ENCODE measurements at regions not wholly inside any gene's neighbourhood (a gene's known extent, or its start where the extent isn't known, plus 50 kb on each side); places are given as distances from the start of the nearest gene placed in this dataset.

DNA sequence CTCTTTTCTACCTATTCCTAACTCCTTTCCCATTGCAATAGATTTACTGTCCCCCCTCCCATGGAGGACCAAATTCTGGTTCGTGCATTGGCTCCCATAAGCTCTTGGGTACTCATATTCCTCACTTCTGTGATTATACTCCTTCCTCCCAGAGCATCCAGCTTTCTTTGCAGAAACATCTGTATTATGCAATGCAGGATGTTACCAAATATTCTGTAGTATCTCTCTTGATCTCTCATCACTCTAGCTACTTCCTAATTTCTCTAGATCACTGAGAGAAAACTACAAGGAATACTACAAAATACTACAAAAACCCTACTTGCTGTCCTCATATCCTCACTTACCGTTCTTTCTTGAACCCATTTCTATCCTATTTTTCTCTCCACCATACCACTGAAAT is 395.9 kb upstream of the HS3ST1 start:
- Histone ChIP-seq H2BK5ac (ENCODE audit: low read depth, low read length) (no peak overlapping the region), H3K79me1 (ENCODE audit: low read depth, low read length) (no peaks in the 10 kb centered on the region), H2BK12ac (ENCODE audit: low read depth, low read length) (no peak overlapping the region), H3K27ac (ENCODE audit: low read depth, low read length) (no peak overlapping the region), H2AFZ (ENCODE audit: low read length) (no peak overlapping the region), H3K14ac (ENCODE audit: insufficient read length) (no peak overlapping the region), H4K5ac (ENCODE audit: insufficient read length, low read depth, low read length) (no peak overlapping the region), H2AK5ac (ENCODE audit: low read depth, low read length) (no peak overlapping the region), H3K27me3 (replicated peaks in 1 of 4; ENCODE audit: control insufficient read depth in 3 of 4, extremely low read depth in 1 of 4, insufficient read depth in 3 of 4, low read length in 3 of 4) (no peaks in the 10 kb centered on the region), H3K79me2 (ENCODE audit: control insufficient read depth in 1 of 2, insufficient read depth in 2 of 2, low read length in 2 of 2) (no peaks in the 10 kb centered on the region), H3K56ac (replicated peaks; ENCODE audit: insufficient read length, low read depth, low read length) (no peak overlapping the region), H2BK20ac (ENCODE audit: low read length) (no peak overlapping the region), H3K4me2 (ENCODE audit: insufficient read depth in 1 of 2, low read depth in 2 of 2, low read length in 2 of 2) (no peak overlapping the region), H3K36me3 (ENCODE audit: control insufficient read depth in 2 of 4, insufficient read depth in 4 of 4, low read length in 3 of 4) (no peaks in the 10 kb centered on the region), H2BK15ac (ENCODE audit: low read length) (no peak overlapping the region), H3K9me3 (ENCODE audit: insufficient read depth in 2 of 2, low read depth in 1 of 2, low read length in 1 of 2) (no peaks in the 10 kb centered on the region; a peak in 1 of 4 replicates), H3K23me2 (ENCODE audit: low read depth, low read length) (no peaks in the 10 kb centered on the region), H3K4me1 (replicated peaks in 1 of 4; ENCODE audit: control insufficient read depth in 3 of 4, insufficient read depth in 4 of 4, low read length in 3 of 4) (peaks cover 2 to 9% (median 8%) of the 10 kb centered on the region in 4 experiments; a peak in 5 of 7 replicates), H3K9ac (replicated peaks in 1 of 4; ENCODE audit: extremely low read depth in 1 of 4, low read depth in 3 of 4, low read length in 3 of 4) (no peak overlapping the region), H3K4ac (replicated peaks; ENCODE audit: insufficient read length, low read depth, low read length) (no peak overlapping the region), H4K20me1 (replicated peaks in 1 of 2; ENCODE audit: control insufficient read depth in 1 of 2, insufficient read depth in 2 of 2, low read length in 2 of 2) (no peaks in the 10 kb centered on the region), H4K8ac (ENCODE audit: extremely low read depth, insufficient read depth, low read length) (no peak overlapping the region), H2BK120ac (replicated peaks; ENCODE audit: low read depth, low read length) (no peak overlapping the region), H3K23ac (ENCODE audit: insufficient read length) (no peak overlapping the region), H3K18ac (ENCODE audit: extremely low read depth, low read length) (no peak overlapping the region), H4K91ac (replicated peaks; ENCODE audit: insufficient read length, low read length) (no peak overlapping the region), H3K4me3 (ENCODE audit: extremely low read depth in 1 of 4, insufficient read depth in 2 of 4, low read depth in 3 of 4, low read length in 4 of 4) (no peak overlapping the region)
- ChIA-PET CTCF (ENCODE audit: partially characterized antibody) (no interaction called here), POLR2A (ENCODE audit: partially characterized antibody) (no interaction called here)
- DNase-seq (ENCODE audit: low read depth in 1 of 2, low spot score in 2 of 2) (no peak), FAIRE-seq (no peak)
- whole genome bisulfite sequencing, 2 experiments (ENCODE audit: extremely low coverage in 1 of 2, insufficient coverage in 1 of 2, insufficient read length in 1 of 2, insufficient replicate concordance in 2 of 2, low coverage in 1 of 2, low lambda C conversion rate in 2 of 2, missing lambda C conversion rate in 1 of 2) = 81 to 100% methylated on average over 1 to 2 of the region's 2 CpGs
- TF ChIP-seq USF2 (IDR thresholded peaks at IDR 0.05; ENCODE audit: low read length) (no peak), CREB1 (IDR thresholded peaks at IDR 0.05) (no peak), HDAC6 (IDR thresholded peaks at IDR 0.05; ENCODE audit: low read depth, low read length) (no peak), TEAD4 (IDR thresholded peaks at IDR 0.05; ENCODE audit: low read depth, low read length) (no peak), RFX5 (IDR thresholded peaks at IDR 0.05; ENCODE audit: borderline replicate concordance, low read depth, low read length) (no peak), ASH2L (IDR thresholded peaks at IDR 0.05; ENCODE audit: low read length) (no peak), CHD1 (IDR thresholded peaks at IDR 0.05; ENCODE audit: low read depth, low read length) (no peak), TAF1 (IDR thresholded peaks at IDR 0.05; ENCODE audit: low read depth, low read length) (no peak), POU5F1 (IDR thresholded peaks at IDR 0.05; ENCODE audit: low read depth, low read length) (no peak), SP2 (IDR thresholded peaks at IDR 0.05; ENCODE audit: low read length) (no peak), ATF3 (IDR thresholded peaks at IDR 0.05; ENCODE audit: insufficient read depth, low read depth, low read length) (no peak), SIN3A (conservative IDR thresholded peaks at IDR 0.05 in 1 of 2, IDR thresholded peaks at IDR 0.05 in 1 of 2; ENCODE audit: low read depth in 1 of 2, low read length in 2 of 2) (no peak), GABPA (IDR thresholded peaks at IDR 0.05; ENCODE audit: borderline replicate concordance, insufficient read depth, low read length) (no peak)
